GM23248 (cell line): ENCODE measurements at regions not wholly inside any gene's neighbourhood (a gene's known extent, or its start where the extent isn't known, plus 50 kb on each side); places are given as distances from the start of the nearest gene placed in this dataset.

Experiments used
- EZH2 ChIP-seq: fragments of 200-600 bp; sonication (generic); IDR thresholded peaks from 2 replicates; pipeline ENCODE4 v1.6.1; 2018; ENCODE audit warnings: antibody characterized with exemption, mild to moderate bottlenecking; ENCODE audit not compliant: insufficient read depth, poor library complexity, severe bottlenecking
- EZH2phosphoT487 ChIP-seq: fragments of 200-600 bp; sonication (generic); IDR thresholded peaks from 2 replicates; pipeline ENCODE4 v1.6.1; 2018; ENCODE audit warnings: antibody characterized with exemption, moderate library complexity, mild to moderate bottlenecking, low read depth; ENCODE audit not compliant: insufficient read depth

GRCh38 chr3:6177417-6177816 lies 683.5 kb upstream of the GRM7 start:
- TF ChIP-seq EZH2 (no peak), EZH2phosphoT487 (no peak)
